K562 (cell line): ENCODE measurements at regions not wholly inside any gene's neighbourhood (a gene's known extent, or its start where the extent isn't known, plus 50 kb on each side); places are given as distances from the start of the nearest gene placed in this dataset.

Experiments
- ATAC-seq: fragments of 200-7000 bp; cut with Tn5 transposase; 3 replicates; pipeline ENCODE4 v1.9.1; 2020; ENCODE audit warnings: moderate library complexity
- BruUV-seq: library from RNA; stranded (reverse); fragments of 400-500 nt; replicated peaks from 2 replicates; lab custom pipeline; 2021; lab: Mats Ljungman, UMichigan
- CTCF ChIA-PET: fragments of 300-600 bp; formaldehyde crosslinking; extraction: SDS; loops from one replicate; lab custom pipeline; 2021; ENCODE audit warnings: low intra/inter-chr PET ratio; lab: Yijun Ruan, JAX
- POLR2A ChIA-PET: fragments of 300-600, 350-650 bp; sonication (Branson Sonifier 250); formaldehyde crosslinking; extraction: SDS; loops from one replicate; lab custom pipeline; 2021; ENCODE audit warnings: antibody characterized with exemption, inconsistent platforms; lab: Yijun Ruan, JAX
- DNase-seq, 4 experiments: peaks; one replicate each; pipeline versions ENCODE4 v3.0.0 to v3.0.0-alpha.2; 2011 to 2018; ENCODE audit warnings: low spot score in 3 of 4, mixed read lengths in 3 of 4; ENCODE audit errors: extremely low read depth in 1 of 4
- FAIRE-seq: peaks from 2 replicates; lab custom pipeline; 2011; peaks lifted over from hg19 to GRCh38; lab: Jason Lieb, UNC
- H2AFZ ChIP-seq: 2 replicates; pipeline ENCODE4 v1.6.0; 2011; ENCODE audit warnings: low read depth, low read length, control low read depth, inconsistent platforms
- H3K27ac ChIP-seq: fragments of 200-600 bp; 3 replicates; pipeline ENCODE4 v1.8.0; 2011; ENCODE audit warnings: low read depth, mild to moderate bottlenecking, control low read depth, inconsistent platforms, low read length, moderate library complexity, mixed read lengths; ENCODE audit errors: extremely low read depth
- H3K27me3 ChIP-seq, 2 experiments: fragments of 300-600 bp in 1 of 2; 2 replicates in 1 of 2; 3 replicates in 1 of 2; pipeline versions ENCODE4 v1.6.0 to v1.8.0; 2011; ENCODE audit warnings: inconsistent platforms in 2 of 2, low read length in 2 of 2, mild to moderate bottlenecking in 1 of 2, mixed read lengths in 1 of 2, moderate library complexity in 1 of 2; ENCODE audit not compliant: control insufficient read depth in 2 of 2, insufficient read depth in 2 of 2
- H3K36me3 ChIP-seq: fragments of 300-600 bp; 3 replicates; pipeline ENCODE4 v1.8.0; 2011; ENCODE audit warnings: mild to moderate bottlenecking, low read length, inconsistent platforms; ENCODE audit not compliant: control insufficient read depth, insufficient read depth
- H3K4me1 ChIP-seq, 2 experiments: fragments of 200-600 bp in 1 of 2; replicated peaks in 1 of 2; 2 replicates in 1 of 2; 3 replicates in 1 of 2; pipeline versions ENCODE4 v1.5.1 to v1.8.0; 2011; ENCODE audit warnings: inconsistent platforms in 2 of 2, low read length in 2 of 2, mild to moderate bottlenecking in 1 of 2, mixed read lengths in 1 of 2, moderate library complexity in 1 of 2; ENCODE audit not compliant: control insufficient read depth in 2 of 2, insufficient read depth in 2 of 2
- H3K4me2 ChIP-seq: 2 replicates; pipeline ENCODE4 v1.6.1; 2011; ENCODE audit warnings: low read length, control low read depth, inconsistent platforms, mixed read lengths; ENCODE audit not compliant: insufficient read depth
- H3K4me3 ChIP-seq: fragments of 200-600 bp; sonication (generic), shearing (Covaris generic); 2 replicates; pipeline ENCODE4 v1.5.1; 2016; ENCODE audit warnings: control low read depth, inconsistent platforms
- H3K79me2 ChIP-seq: fragments of 200-600 bp; 3 replicates; pipeline ENCODE4 v1.8.0; 2011; ENCODE audit warnings: low read length, inconsistent platforms; ENCODE audit not compliant: control insufficient read depth, insufficient read depth
- H3K9ac ChIP-seq, 2 experiments: 2 replicates each; pipeline versions ENCODE4 v1.6.0 to v1.6.1; 2011; ENCODE audit warnings: low read depth in 2 of 2, low read length in 2 of 2, control low read depth in 1 of 2, inconsistent platforms in 1 of 2, mild to moderate bottlenecking in 1 of 2, mixed read lengths in 1 of 2; ENCODE audit not compliant: insufficient read depth in 1 of 2
- H3K9me1 ChIP-seq: one replicate; pipeline ENCODE4 v1.6.0; 2011; ENCODE audit warnings: inconsistent platforms, mild to moderate bottlenecking, low read length, moderate library complexity; ENCODE audit not compliant: control insufficient read depth, insufficient read depth
- H3K9me3 ChIP-seq: replicated peaks from 2 replicates; pipeline ENCODE4 v1.5.1; 2011; ENCODE audit warnings: low read depth, low read length, inconsistent platforms; ENCODE audit not compliant: control insufficient read depth, insufficient read depth
- H4K20me1 ChIP-seq: replicated peaks from 2 replicates; pipeline ENCODE4 v1.6.1; 2011; ENCODE audit warnings: low read length, inconsistent platforms, mixed read lengths; ENCODE audit not compliant: control insufficient read depth, insufficient read depth
- CBX3 ChIP-seq, 2 experiments: IDR thresholded peaks; 1 replicate in 1 of 2; 2 replicates in 1 of 2; pipeline ENCODE4 v1.6.1; 2012; ENCODE audit warnings: inconsistent platforms in 2 of 2, low read length in 2 of 2, borderline replicate concordance in 1 of 2, control low read depth in 1 of 2
- CEBPG ChIP-seq, 3 experiments: fragments of 200-800 bp in 1 of 3; sonication (Bioruptor generic) in 1 of 3; sonication (generic) in 1 of 3; formaldehyde crosslinking in 1 of 3; IDR thresholded peaks in 2 of 3; conservative IDR thresholded peaks in 1 of 3; 2 replicates each; pipeline versions ENCODE4 v1.6.1 to v1.8.0; 2016 to 2022; ENCODE audit warnings: missing compliant biosample characterization in 2 of 3, missing genetic modification characterization in 2 of 3, mild to moderate bottlenecking in 1 of 3, missing genetic modification reagents in 1 of 3
- E4F1 ChIP-seq: fragments of 250-450 bp; sonication (Bioruptor Pico); IDR thresholded peaks from 2 replicates; pipeline ENCODE4 v1.5.0; 2021; ENCODE audit warnings: mild to moderate bottlenecking, borderline replicate concordance
- GABPA ChIP-seq: fragments of 200-800 bp; sonication (Bioruptor generic); conservative IDR thresholded peaks from 2 replicates; pipeline ENCODE4 v1.6.1; 2016; ENCODE audit warnings: low read depth, missing genetic modification characterization, missing compliant biosample characterization
- NFXL1 ChIP-seq: fragments of 450-650 bp; formaldehyde crosslinking; IDR thresholded peaks from 2 replicates; pipeline ENCODE4 v1.4.0; 2021; ENCODE audit warnings: mild to moderate bottlenecking
- PTRF ChIP-seq: fragments of 450-650 bp; IDR thresholded peaks from 2 replicates; pipeline ENCODE4 v1.6.1; 2016; ENCODE audit warnings: mild to moderate bottlenecking, missing genetic modification characterization, missing compliant biosample characterization
- TAF1 ChIP-seq: IDR thresholded peaks from 2 replicates; pipeline ENCODE4 v1.6.1; 2011; ENCODE audit warnings: mild to moderate bottlenecking, low read length, moderate library complexity; ENCODE audit not compliant: insufficient read depth, control insufficient read depth, severe bottlenecking; ENCODE audit errors: extremely low read depth
- ZNF217 ChIP-seq: sonication (generic); formaldehyde crosslinking; IDR thresholded peaks from 2 replicates; pipeline ENCODE4 v1.8.0; 2022; ENCODE audit warnings: mild to moderate bottlenecking, missing genetic modification reagents
- WGBS: fragments of 100-300 bp; shearing (Covaris generic); methylation state at CpG from one replicate; pipeline ENCODE4 v1.1.6; 2016; ENCODE audit warnings: low coverage, mixed read lengths; ENCODE audit not compliant: insufficient coverage; ENCODE audit errors: missing lambda C conversion rate; 5-methylcytosine and 5-hydroxymethylcytosine counted together
- in situ Hi-C: fragments of 300-500 bp; cut with MboI; formaldehyde crosslinking; loops from 4 replicates; pipeline ENCODE4 v1.15.0; 2018; ENCODE audit warnings: inconsistent platforms, mixed read lengths
- intact Hi-C: fragments of 100-400 bp; cut with micrococcal nuclease; formaldehyde crosslinking; loops from 2 replicates; pipeline ENCODE4 v1.14.2; 2022
- TF ChIP-seq, protein P1 (sequence below), 3 experiments: IDR thresholded peaks in 2 of 3; conservative IDR thresholded peaks in 1 of 3; 2 replicates each; pipeline ENCODE4 v1.5.1; 2011 to 2012; ENCODE audit warnings: low read length in 3 of 3, mild to moderate bottlenecking in 3 of 3, control low read depth in 2 of 3, improper control_type of control experiment in 1 of 3, inconsistent platforms in 1 of 3, low read depth in 1 of 3, mixed read lengths in 1 of 3, moderate library complexity in 1 of 3; ENCODE audit not compliant: insufficient read depth in 2 of 3
- TF ChIP-seq, protein P2 (sequence below): sonication (generic); formaldehyde crosslinking; IDR thresholded peaks from 2 replicates; pipeline ENCODE4 v1.8.1; 2023; ENCODE audit warnings: mild to moderate bottlenecking, missing genetic modification reagents

GRCh38 chr16:64489449-64489848 lies 632.4 kb downstream of the CDH11 start:
- Histone ChIP-seq H3K4me3 (no peak overlapping the region), H3K4me2 (no peak overlapping the region), H3K9me1 (no peaks in the 10 kb centered on the region), H3K79me2 (no peaks in the 10 kb centered on the region), H3K27me3 (no peaks in the 10 kb centered on the region), H3K9ac (no peak overlapping the region)
- CTCF ChIA-PET: no interaction called here
- no peak for FAIRE-seq
- in situ Hi-C loops: no loop called here
- TF ChIP-seq CEBPG (CRISPR knock-in tag; IDR thresholded peaks at IDR 0.05): no peak
- TF ChIP-seq CEBPG (tag; conservative IDR thresholded peaks at IDR 0.05 in 1 of 2, IDR thresholded peaks at IDR 0.05 in 1 of 2): 0 out of 4 replicates have a peak, but pooled peaks of 1 of the 2 experiments have one; percentile 30
- TF ChIP-seq CBX3 (IDR thresholded peaks at IDR 0.05; ENCODE audit: borderline replicate concordance in 1 of 2, low read length in 2 of 2): no peak
- no peak for TF ChIP-seq PTRF
- TF ChIP-seq, all 486 proteins: peak for 1
- no TSS peak for BruUV-seq
- Histone ChIP-seq H3K36me3 (no peaks in the 10 kb centered on the region), H3K9me3 (no peaks in the 10 kb centered on the region), H3K4me1 (no peaks in the 10 kb centered on the region), H4K20me1 (no peaks in the 10 kb centered on the region), H2AFZ (no peak overlapping the region), H3K27ac (no peak overlapping the region)
- POLR2A ChIA-PET: no interaction called here
- ATAC-seq: no peak
- DNase-seq: no peak
- WGBS: 0% methylated on average over 1 of the region's 1 CpG
- intact Hi-C loops: no loop called here

DNA sequence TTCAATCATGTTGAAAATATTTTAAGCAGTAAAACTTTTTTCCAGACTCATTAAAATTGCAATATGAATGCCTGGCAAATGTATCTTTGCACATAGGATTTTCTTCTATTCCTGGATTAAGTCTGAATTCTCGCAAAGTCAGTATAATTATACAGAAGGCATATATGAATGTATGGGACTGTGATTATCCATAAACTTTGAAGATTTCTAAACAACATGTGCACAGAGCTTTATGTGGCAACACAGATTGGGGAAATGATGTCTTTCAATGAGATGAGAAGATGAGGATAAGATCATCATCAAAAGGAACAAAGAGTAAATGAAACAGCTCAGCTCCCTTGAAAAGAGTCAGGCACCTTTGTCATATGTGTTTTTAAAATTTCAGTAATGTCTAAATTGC lies 635.3 kb downstream of the CDH11 start:
- intact Hi-C loops (no loop called here), in situ Hi-C loops (no loop called here)
- H2AFZ ChIP-seq: no peak overlapping the region
- no peak overlapping the region for H3K9ac ChIP-seq
- POLR2A ChIA-PET: no interaction called here
- WGBS: 0% methylated on average over 1 of the region's 1 CpG
- no peak overlapping the region for H3K4me2 ChIP-seq
- no peaks in the 10 kb centered on the region for H3K36me3 ChIP-seq
- no peaks in the 10 kb centered on the region for H4K20me1 ChIP-seq
- no peaks in the 10 kb centered on the region for H3K27me3 ChIP-seq
- no peak overlapping the region for H3K4me3 ChIP-seq
- ATAC-seq (no peak), FAIRE-seq (no peak), DNase-seq (no peak)
- CTCF ChIA-PET: no interaction called here
- H3K27ac ChIP-seq: no peak overlapping the region
- no peaks in the 10 kb centered on the region for H3K9me3 ChIP-seq
- H3K4me1 ChIP-seq: no peaks in the 10 kb centered on the region
- H3K9me1 ChIP-seq: no peaks in the 10 kb centered on the region
- no TSS peak for BruUV-seq
- no peaks in the 10 kb centered on the region for H3K79me2 ChIP-seq
- TF ChIP-seq ZNF217 (CRISPR knock-in tag) (no peak), E4F1 (no peak), GABPA (tag) (no peak), TAF1 (no peak), NFXL1 (CRISPR knock-in tag) (no peak)
- TF ChIP-seq, protein P1, sequence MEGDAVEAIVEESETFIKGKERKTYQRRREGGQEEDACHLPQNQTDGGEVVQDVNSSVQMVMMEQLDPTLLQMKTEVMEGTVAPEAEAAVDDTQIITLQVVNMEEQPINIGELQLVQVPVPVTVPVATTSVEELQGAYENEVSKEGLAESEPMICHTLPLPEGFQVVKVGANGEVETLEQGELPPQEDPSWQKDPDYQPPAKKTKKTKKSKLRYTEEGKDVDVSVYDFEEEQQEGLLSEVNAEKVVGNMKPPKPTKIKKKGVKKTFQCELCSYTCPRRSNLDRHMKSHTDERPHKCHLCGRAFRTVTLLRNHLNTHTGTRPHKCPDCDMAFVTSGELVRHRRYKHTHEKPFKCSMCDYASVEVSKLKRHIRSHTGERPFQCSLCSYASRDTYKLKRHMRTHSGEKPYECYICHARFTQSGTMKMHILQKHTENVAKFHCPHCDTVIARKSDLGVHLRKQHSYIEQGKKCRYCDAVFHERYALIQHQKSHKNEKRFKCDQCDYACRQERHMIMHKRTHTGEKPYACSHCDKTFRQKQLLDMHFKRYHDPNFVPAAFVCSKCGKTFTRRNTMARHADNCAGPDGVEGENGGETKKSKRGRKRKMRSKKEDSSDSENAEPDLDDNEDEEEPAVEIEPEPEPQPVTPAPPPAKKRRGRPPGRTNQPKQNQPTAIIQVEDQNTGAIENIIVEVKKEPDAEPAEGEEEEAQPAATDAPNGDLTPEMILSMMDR (IDR thresholded peaks at IDR 0.05 in 2 of 3, conservative IDR thresholded peaks at IDR 0.05 in 1 of 3; ENCODE audit: insufficient read depth in 2 of 3, low read depth in 1 of 3, low read length in 3 of 3): no peak
- TF ChIP-seq, protein P2, sequence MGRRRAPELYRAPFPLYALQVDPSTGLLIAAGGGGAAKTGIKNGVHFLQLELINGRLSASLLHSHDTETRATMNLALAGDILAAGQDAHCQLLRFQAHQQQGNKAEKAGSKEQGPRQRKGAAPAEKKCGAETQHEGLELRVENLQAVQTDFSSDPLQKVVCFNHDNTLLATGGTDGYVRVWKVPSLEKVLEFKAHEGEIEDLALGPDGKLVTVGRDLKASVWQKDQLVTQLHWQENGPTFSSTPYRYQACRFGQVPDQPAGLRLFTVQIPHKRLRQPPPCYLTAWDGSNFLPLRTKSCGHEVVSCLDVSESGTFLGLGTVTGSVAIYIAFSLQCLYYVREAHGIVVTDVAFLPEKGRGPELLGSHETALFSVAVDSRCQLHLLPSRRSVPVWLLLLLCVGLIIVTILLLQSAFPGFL (CRISPR knock-in tag): no peak
